HG03469 (cell line): ENCODE measurements at regions not wholly inside any gene's neighbourhood (a gene's known extent, or its start where the extent isn't known, plus 50 kb on each side); places are given as distances from the start of the nearest gene placed in this dataset.
"Not testable (repeated sequence)": the region's sequence is repeated elsewhere in the genome, so short reads cannot be mapped to it uniquely, and the experiment has no call there.

ENCODE experiments used
- ATAC-seq: cut with Tn5 transposase; IDR thresholded peaks from one replicate; pipeline ENCODE4 v1.9.1; 2021; ENCODE audit warnings: mild to moderate bottlenecking, moderate library complexity, moderate number of reproducible peaks; ENCODE audit not compliant: unreplicated experiment

DNA sequence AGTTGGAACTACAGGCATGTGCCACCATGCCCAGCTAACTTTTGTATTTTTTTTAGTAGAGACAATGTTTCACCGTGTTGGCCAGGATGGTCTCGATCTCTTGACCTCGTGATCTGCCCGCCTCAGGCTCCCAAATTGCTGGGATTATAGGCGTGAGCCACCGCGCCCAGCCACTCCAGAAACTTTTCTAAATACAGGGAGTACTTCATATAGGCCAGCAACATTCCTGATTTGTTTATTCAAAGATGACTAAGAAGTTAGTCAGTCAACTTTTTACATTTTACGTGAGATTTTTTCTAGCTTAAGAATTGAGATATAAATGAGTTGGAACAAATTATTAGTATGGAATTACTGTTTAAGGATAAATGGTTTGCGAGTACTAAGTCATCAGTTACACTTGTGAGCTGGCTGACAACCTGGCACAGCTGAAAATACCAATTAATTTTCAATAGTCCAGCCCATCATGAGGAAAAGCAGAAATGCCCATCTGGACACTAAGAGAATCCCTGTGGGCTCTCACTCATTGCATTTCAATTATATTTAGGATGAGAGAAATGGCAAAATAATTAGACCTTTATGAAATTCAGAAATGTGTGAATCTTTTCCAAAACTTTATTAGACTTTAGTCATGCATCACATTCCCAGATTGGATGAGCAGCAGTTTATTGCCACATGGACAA is 430.8 kb upstream of the SPATA31A3 start:
- ATAC-seq: not testable (repeated sequence)

DNA sequence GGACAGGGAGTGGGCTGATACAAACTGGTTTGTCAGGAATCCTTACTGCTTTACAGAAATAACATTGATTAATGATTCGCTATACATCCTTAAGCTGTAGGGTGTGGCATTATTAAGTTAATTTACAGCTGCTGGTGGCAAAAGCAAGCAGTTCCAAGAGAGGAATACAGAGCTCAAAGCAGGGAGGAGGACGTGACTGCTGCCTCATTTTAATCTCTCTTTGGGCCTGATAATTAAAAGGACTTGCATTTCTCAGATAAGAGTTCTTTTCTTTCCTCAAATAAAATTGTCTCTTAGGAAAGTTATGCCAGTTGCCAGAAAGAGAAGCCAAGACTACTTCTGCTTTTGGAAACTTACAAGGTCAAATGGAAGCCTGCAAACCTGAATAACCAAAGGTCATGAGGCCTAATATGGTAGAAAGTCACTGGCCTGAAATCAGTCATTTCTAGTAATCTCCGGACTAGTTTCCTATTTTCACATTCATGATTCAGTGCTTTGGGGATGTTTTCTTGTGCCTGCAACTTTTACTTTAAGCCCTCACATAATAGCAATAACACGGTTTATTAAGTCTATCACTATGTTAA is 426.2 kb upstream of the SPATA31A3 start:
- ATAC-seq: not testable (repeated sequence)

GRCh38 chr9:67417341-67417983 is 425.1 kb upstream of the SPATA31A3 start:
- ATAC-seq: not testable (repeated sequence)

DNA sequence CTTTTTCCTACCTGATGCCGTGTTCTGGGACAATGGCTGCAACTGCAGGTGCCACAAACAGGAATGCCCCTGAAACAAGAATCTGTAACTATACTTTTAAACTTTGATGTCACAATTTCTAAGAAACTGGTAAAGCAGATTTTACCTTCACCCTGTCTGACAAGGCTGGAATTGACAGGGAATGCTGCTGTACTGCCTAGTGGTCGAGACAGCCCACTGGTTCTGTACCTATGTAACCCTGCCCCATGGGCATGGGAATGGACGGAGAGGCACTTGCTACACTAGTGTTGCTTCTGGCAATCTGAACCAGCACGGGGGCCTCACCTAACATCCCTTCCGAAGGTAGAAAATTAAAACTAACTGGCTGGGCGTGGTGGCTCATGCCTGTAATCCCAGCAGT is 424.3 kb upstream of the SPATA31A3 start:
- ATAC-seq: not testable (repeated sequence)

GRCh38 chr9:67410606-67411220 is 418.4 kb upstream of the SPATA31A3 start:
- not testable (repeated sequence) for ATAC-seq

DNA sequence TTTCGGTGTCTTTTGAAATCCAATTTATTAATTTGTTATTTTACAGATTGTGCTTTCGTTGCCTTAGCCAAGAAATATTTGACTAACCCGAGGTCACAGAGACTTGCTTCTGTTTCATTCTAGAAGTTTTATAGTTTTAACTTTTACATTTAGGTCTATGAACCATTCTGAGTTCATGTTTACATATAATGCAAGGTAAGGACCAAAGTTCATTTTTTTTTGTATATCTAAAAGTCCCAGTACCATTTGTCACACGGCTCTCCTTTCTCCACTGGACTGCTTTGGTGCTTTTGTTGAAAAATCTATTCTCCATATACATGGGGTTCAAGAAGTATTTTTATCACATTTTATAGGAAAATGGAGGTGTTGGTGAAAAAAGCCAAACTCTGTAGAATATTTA is 411.4 kb upstream of the SPATA31A3 start:
- not testable (repeated sequence) for ATAC-seq

- not testable (repeated sequence) for ATAC-seq
These were observed 405.4 kb upstream of the SPATA31A3 start for GRCh38 chr9:67397731-67398130.

- not testable (repeated sequence) for ATAC-seq
These were observed 402.4 kb upstream of the SPATA31A3 start for GRCh38 chr9:67394782-67395181.

DNA sequence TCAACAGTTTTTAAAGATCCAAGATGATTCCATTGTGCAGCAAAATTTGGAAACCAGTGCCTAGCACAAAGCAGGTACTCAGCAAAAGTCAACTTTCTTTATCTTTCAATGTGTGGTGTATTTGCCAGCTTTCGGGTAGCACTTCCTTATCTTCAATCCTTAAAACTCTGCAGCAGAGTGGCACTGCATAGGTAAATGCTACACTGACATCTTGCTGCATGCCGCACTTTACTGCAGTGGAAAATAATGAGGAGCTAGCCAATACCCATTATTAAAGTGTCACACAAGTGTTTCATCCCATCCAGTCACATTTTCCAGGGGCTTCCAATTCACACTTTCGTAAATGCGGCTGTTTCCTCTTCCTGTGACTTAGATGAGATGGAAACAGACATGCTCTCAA is 401.7 kb upstream of the SPATA31A3 start:
- not testable (repeated sequence) for ATAC-seq

DNA sequence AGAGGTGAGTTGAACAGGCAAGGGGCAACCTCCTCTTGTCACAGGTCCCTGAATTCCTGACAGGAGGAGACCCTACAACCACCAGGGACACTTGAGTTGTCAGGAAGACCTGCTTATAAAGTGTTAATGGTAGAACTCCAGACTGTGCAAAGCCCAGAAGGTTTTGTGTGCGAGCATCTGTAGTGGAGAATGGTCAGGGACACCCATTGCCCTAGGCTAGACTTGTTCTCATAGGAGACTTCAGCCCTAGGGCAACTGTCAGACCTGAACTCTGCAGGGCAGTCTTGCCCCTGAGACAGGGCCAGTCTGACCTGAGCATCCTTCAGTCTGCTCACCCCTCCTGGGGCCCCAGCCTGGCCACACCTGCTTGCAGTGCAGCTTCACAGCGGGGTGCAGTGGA is 377.3 kb upstream of the SPATA31A3 start:
- ATAC-seq: not testable (repeated sequence)

- ATAC-seq: not testable (repeated sequence)
These were observed 370.0 kb upstream of the SPATA31A3 start for GRCh38 chr9:67362325-67362724.

- not testable (repeated sequence) for ATAC-seq
These were observed 361.6 kb upstream of the SPATA31A3 start for GRCh38 chr9:67353961-67354360.

GRCh38 chr9:67349424-67349759 is 357.0 kb upstream of the SPATA31A3 start:
- not testable (repeated sequence) for ATAC-seq

- ATAC-seq: not testable (repeated sequence)
These were observed 356.4 kb upstream of the SPATA31A3 start for GRCh38 chr9:67348562-67349423.

DNA sequence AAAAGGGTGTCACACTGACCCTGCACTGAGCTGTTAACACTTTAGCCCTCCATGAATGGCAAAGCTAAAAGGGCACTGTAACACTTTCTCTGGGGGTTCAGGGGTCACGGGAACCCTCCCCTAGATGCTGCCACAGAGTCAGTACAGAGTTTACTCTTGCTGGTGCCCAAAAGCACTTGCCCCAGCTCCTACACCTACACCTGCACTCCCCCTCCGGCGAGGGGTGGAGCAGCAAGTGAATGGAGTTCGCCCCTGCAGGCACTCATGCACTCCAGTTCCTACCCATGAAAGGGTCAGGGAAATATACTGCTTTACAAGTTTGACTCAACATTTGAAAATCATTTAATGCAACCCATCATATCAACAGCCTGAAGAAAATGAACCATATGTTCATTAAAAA is 355.7 kb upstream of the SPATA31A3 start:
- ATAC-seq: not testable (repeated sequence)

DNA sequence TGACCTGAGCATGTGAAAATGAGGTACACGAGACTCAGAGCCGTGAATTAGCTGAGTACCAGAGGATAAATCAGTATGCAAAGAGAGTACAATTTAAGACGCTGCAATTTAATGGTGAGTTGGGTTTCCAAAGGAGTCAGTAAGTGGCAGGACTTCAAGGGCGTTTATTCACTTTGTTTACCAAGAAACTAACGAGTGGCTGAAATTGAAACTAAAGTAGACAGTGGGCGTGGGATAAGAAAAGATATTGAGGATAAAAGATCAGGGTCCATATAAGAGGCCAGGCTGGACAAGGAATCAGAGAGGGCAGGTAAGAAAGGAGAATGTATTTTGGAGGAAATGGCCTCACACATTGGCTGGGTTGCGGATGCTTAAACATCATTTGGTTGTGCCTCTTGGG is 346.9 kb upstream of the SPATA31A3 start:
- not testable (repeated sequence) for ATAC-seq

- not testable (repeated sequence) for ATAC-seq
These were observed 345.9 kb upstream of the SPATA31A3 start for GRCh38 chr9:67338201-67338600.

- not testable (repeated sequence) for ATAC-seq
These were observed 342.6 kb upstream of the SPATA31A3 start for GRCh38 chr9:67334727-67335572.

DNA sequence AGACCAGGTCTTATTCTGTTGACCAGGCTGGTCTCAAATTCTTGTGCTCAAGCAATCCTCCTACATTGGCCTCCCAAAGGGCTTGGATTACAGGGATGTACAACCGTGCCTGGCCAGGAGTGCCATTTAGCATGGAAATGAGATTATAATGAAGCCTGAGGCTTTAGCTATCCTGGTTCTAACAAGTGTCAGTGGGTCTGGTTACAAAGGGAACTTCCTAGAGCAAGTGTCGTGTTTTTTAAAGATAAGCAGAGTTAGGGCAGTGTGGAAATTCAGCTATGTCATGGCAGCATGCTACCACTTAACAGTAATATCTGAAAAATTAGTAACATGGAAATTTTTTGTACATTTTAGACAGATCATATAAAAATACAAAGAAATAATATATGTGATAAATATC is 339.3 kb upstream of the SPATA31A3 start:
- not testable (repeated sequence) for ATAC-seq

- ATAC-seq: not testable (repeated sequence)
These were observed 321.1 kb upstream of the SPATA31A3 start for GRCh38 chr9:67313409-67313808.
